Memory B cell (primary cell): ENCODE measurements at regions not wholly inside any gene's neighbourhood (a gene's known extent, or its start where the extent isn't known, plus 50 kb on each side); places are given as distances from the start of the nearest gene placed in this dataset.

ENCODE experiments used
- ATAC-seq: fragments of 150-1000 bp; cut with Tn5 transposase; 2 replicates; pipeline ENCODE4 v1.10.0; 2021; ENCODE audit warnings: low read depth, mild to moderate bottlenecking, moderate library complexity
- DNase-seq, 2 donors: peaks; one replicate each; pipeline ENCODE4 v3.0.0; 2022; ENCODE audit warnings: low spot score in 2 of 2
- H3K27ac Mint-ChIP-seq: one replicate; pipeline ENCODE4 v1.8.0; 2022; ENCODE audit warnings: mild to moderate bottlenecking, moderate library complexity, mixed read lengths
- H3K27me3 Mint-ChIP-seq: one replicate; pipeline ENCODE4 v1.8.0; 2022; ENCODE audit warnings: mixed read lengths
- H3K36me3 Mint-ChIP-seq: one replicate; pipeline ENCODE4 v1.8.0; 2022; ENCODE audit warnings: mild to moderate bottlenecking, mixed read lengths
- H3K4me1 Mint-ChIP-seq: one replicate; pipeline ENCODE4 v1.8.0; 2022; ENCODE audit warnings: mixed read lengths
- H3K4me3 Mint-ChIP-seq: one replicate; pipeline ENCODE4 v1.8.0; 2022; ENCODE audit warnings: mild to moderate bottlenecking, moderate library complexity, mixed read lengths
- H3K9me3 Mint-ChIP-seq: one replicate; pipeline ENCODE4 v1.8.0; 2022; ENCODE audit warnings: mixed read lengths

DNA sequence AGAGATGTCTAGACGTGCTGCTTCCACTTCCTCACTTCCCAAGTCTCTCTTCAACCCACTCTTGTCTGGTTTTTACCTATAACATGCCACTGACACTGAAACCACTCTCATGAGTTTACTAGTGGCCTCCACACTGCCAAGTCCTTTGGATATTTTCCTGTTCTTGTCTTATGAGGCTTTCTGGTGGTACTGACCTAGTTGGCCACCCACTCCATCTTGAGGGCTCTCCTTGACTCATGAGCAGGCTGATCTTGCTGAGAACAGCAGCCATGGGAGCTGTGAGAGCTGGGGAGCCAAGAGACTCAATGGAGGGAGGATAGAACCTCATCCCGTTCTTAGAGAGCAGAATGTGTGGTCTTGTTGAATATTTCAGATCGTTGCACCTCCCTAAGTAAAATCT, 283.4 kb upstream of the PRDM1 start:
- Mint-ChIP-seq H3K4me1 (peaks cover 3% of the 10 kb centered on the region), H3K27me3 (peaks cover 5% of the 10 kb centered on the region), H3K27ac (no peak overlapping the region), H3K4me3 (no peak overlapping the region), H3K9me3 (no peaks in the 10 kb centered on the region), H3K36me3 (no peaks in the 10 kb centered on the region)
- no peak for DNase-seq
- no peak for ATAC-seq

DNA sequence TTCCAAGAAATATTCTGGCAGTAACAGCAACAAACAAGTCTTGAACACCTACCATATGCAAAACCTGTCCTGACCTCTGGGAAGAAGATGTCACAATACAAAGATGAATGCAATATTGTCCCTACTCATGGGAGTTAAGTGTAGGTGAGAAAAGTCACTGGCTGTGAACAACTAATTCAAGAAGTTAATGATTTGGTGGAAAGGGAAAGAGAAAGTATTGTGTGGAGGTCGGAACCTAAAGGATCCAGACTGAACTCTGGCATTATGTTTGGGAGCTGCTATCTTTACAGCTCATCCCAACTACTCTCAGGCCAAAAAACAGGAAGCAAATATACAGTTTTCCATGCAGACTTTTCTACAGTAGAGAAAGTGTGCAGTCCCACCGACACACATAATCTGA, 285.3 kb upstream of the PRDM1 start:
- Mint-ChIP-seq H3K4me3 (no peak overlapping the region), H3K4me1 (peaks cover 3% of the 10 kb centered on the region), H3K9me3 (no peaks in the 10 kb centered on the region), H3K27me3 (peaks cover 1% of the 10 kb centered on the region), H3K27ac (no peak overlapping the region), H3K36me3 (no peaks in the 10 kb centered on the region)
- no peak for ATAC-seq
- DNase-seq: no peak

DNA sequence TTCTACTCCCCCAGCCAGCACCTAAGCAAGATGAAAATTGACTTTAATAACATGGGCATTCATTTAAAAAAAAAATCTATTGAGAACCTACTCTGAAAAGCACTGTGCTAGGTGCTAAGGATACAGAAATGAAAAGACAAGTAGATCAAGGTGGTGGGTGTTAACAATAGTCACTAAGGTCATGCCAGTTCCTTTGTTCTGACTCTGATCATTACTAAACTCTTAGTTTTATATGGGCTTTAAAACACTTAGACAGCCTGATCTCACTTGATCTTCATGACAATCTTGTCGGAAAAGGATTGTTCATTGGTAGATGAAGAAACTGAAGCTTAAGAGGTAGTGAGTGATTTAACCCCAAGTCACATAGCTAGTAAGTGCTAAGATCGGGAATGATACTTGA, 285.7 kb upstream of the PRDM1 start:
- Mint-ChIP-seq H3K27ac (no peak overlapping the region), H3K27me3 (peaks cover 1% of the 10 kb centered on the region), H3K9me3 (no peaks in the 10 kb centered on the region), H3K4me3 (no peak overlapping the region), H3K36me3 (no peaks in the 10 kb centered on the region), H3K4me1 (peaks cover 3% of the 10 kb centered on the region)
- no peak for DNase-seq
- ATAC-seq: no peak

DNA sequence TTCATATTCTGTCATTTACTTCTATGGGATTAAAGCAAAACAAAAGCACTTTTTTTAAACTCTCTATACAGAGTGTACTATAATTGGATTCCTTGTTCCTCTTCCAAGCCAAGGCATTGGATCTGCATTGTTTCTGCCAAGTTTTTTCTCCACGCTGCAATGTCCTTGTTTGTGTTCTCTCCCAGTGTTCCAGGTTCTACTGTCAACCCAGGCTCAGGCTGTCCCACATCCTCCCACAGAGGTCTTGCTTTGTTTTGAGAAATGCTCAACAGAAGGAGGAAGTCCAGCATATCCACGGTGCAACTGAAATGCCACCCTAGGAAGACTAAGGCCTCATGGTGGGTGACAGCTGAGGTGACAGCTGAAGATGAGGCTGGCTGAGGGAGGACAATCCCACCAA, 287.1 kb upstream of the PRDM1 start:
- no peak for ATAC-seq
- Mint-ChIP-seq H3K9me3 (no peaks in the 10 kb centered on the region), H3K27ac (no peak overlapping the region), H3K4me3 (no peak overlapping the region), H3K36me3 (no peaks in the 10 kb centered on the region), H3K4me1 (peaks cover 3% of the 10 kb centered on the region), H3K27me3 (peaks cover 1% of the 10 kb centered on the region)
- no peak for DNase-seq

DNA sequence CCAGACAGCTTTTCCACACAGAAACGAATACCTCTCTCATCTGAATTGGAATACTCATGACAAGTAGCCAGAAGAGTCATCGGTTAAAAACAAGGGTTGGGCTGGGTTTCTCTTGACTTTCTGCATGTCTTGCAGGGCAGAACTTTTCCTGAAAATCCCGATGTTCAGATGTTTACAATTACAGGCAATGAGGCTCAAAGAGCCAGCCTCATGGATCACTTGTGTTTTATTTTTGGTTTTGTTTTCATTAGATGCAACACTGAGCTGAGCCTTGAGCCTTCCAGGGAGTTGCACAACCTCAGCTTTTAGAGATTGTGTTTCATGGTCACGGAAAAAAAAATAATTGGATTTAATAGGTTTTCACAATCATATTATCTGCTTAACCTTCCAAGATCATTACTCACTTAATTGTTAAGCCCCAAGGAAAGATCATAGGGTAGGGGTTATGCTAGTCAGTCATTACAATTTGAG, 288.1 kb upstream of the PRDM1 start:
- Mint-ChIP-seq H3K27ac (no peak overlapping the region), H3K4me1 (peaks cover 6% of the 10 kb centered on the region)

DNA sequence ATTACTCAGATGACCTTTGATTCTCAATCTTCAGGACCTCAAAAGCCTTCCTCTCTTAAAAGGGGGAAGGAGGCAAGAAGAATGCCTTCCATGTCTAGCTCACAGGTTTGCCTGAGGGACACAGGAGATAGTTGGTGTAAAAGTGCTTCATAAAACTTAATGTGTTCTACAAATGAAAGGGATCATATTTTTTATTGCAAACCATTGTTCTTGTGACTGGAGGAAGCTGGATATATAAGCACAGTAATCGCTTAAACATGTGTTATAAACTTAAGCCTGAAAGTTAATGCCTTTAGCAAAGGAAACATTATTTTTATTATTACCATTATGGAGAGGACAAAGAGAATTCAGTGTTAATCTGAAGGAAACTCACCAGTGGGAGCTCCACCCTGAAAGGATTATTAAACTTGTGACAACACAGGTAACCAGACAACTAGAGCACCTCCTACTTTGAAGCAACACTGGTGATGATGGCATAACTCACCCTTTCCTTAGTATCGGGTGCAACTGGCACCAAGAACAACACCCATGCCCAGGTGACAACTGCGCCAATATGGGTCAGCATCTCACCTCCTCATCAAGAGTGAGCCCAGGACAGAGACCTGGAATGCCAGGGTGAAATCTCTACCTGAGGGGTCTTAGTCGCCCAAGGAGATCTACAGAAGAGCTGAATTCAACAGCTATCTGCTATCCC, 288.7 kb upstream of the PRDM1 start:
- DNase-seq (no peak), ATAC-seq (no peak)
- H3K36me3 Mint-ChIP-seq: no peaks in the 10 kb centered on the region
- peaks cover 9% of the 10 kb centered on the region for H3K4me1 Mint-ChIP-seq
- H3K27me3 Mint-ChIP-seq: peaks cover 1% of the 10 kb centered on the region
- H3K27ac Mint-ChIP-seq: no peak overlapping the region
- no peak overlapping the region for H3K4me3 Mint-ChIP-seq
- H3K9me3 Mint-ChIP-seq: no peaks in the 10 kb centered on the region

More for the DNA sequence above, 288.1 kb upstream of the PRDM1 start:
- ATAC-seq (no peak), DNase-seq (no peak)
- Mint-ChIP-seq H3K36me3 (no peaks in the 10 kb centered on the region), H3K9me3 (no peaks in the 10 kb centered on the region), H3K4me3 (no peak overlapping the region), H3K27me3 (peaks cover 1% of the 10 kb centered on the region)

DNA sequence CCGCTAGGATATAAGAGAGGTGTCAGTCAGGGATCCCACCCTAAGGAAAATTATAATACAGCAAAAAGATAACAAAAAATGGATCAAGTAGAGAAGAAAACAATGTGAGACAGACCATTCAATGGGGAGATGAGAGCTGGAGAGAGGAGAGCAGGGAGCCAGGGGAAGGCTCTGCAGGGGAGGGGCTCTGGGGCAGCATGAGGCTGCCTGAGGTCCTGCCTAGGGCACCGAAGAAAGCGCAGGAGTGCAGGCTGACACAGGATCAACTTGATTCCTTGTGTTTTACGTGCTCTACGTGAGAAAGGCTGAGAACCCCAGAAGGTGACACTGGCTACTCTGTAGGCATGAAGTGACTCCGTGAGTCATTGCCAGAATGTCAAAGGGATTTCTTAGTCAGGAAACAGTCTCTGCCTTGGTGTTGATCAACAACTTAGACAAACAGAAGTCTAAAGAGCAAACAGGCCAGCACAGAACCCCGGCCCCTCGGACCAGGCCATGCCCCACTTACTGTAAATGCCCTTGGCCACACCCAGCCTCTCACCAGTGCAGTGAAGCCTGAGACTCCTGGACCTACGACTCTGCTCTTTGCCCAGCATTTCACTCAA, 290.1 kb upstream of the PRDM1 start:
- ATAC-seq (no peak), DNase-seq (no peak)
- Mint-ChIP-seq H3K27ac (no peak overlapping the region), H3K36me3 (no peaks in the 10 kb centered on the region), H3K27me3 (peaks cover 1% of the 10 kb centered on the region), H3K4me3 (no peak overlapping the region), H3K4me1 (peaks cover 16% of the 10 kb centered on the region), H3K9me3 (no peaks in the 10 kb centered on the region)

DNA sequence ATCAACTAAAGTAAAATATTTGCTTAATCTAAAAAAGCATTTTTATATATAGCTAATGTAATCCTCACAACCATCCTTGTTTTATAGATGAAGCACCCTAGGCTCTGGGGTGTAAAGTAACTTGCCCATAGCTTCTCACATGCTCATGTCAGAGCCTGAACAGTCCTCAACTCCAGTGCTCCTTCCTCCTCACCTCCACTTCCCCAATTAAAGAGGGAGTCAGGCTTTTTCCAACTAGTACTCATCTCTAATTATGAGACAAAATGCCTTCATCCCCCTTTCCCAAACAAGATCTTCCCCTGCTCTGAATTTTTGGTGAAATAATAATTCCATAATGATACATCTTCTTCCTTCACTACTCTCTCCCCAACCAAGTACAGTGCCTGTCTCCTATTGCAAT, 290.8 kb upstream of the PRDM1 start:
- no peaks in the 10 kb centered on the region for H3K9me3 Mint-ChIP-seq
- no peaks in the 10 kb centered on the region for H3K27me3 Mint-ChIP-seq
- no peak for DNase-seq
- no peaks in the 10 kb centered on the region for H3K36me3 Mint-ChIP-seq
- H3K4me1 Mint-ChIP-seq: peaks cover 16% of the 10 kb centered on the region
- no peak overlapping the region for H3K27ac Mint-ChIP-seq
- no peak for ATAC-seq
- H3K4me3 Mint-ChIP-seq: no peak overlapping the region

DNA sequence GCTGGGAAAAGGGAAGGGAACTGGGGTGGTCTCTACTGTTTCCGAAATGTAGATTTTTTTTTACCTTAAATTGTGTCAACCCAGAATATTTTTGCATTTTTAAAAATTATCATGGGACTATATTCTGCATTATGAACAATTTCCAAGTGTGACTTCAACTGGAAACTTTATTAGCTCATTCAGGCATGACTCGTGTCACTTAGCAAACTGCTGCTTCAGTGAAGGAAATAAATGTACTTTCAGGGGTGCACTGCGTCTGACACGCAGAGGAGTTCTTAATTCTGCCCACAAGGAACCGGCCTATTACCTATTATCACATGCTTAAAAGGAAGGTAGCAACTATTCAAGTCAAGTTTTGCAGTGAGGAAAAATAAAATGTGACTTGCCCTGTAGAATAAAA, 291.3 kb upstream of the PRDM1 start:
- H3K36me3 Mint-ChIP-seq: no peaks in the 10 kb centered on the region
- H3K27ac Mint-ChIP-seq: no peak overlapping the region
- no peaks in the 10 kb centered on the region for H3K9me3 Mint-ChIP-seq
- peaks cover 16% of the 10 kb centered on the region for H3K4me1 Mint-ChIP-seq
- H3K4me3 Mint-ChIP-seq: no peak overlapping the region
- no peak for DNase-seq
- no peak for ATAC-seq
- no peaks in the 10 kb centered on the region for H3K27me3 Mint-ChIP-seq

DNA sequence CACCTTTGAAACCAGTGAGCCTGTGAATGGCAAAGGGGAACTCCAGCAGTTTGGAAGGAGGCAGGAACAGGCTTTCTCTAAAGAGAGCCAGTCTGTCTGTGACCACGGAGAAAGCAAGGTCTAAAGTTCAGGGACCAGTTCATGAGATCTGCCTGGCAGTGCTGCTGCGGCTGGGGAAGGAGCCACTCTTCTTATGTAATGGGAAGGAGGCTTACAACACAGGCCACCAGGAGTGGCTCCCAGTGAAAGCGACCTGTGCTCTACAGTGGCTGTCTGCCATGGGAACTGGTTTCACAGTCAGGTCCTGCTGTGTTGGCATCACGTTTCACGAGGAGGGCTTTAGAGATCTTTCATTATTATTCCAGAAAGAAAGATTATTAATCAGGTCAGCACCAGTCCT, 291.9 kb upstream of the PRDM1 start:
- Mint-ChIP-seq H3K36me3 (no peaks in the 10 kb centered on the region), H3K27ac (no peak overlapping the region), H3K4me3 (no peak overlapping the region), H3K4me1 (peaks cover 15% of the 10 kb centered on the region), H3K27me3 (no peaks in the 10 kb centered on the region), H3K9me3 (no peaks in the 10 kb centered on the region)
- DNase-seq (no peak), ATAC-seq (no peak)

DNA sequence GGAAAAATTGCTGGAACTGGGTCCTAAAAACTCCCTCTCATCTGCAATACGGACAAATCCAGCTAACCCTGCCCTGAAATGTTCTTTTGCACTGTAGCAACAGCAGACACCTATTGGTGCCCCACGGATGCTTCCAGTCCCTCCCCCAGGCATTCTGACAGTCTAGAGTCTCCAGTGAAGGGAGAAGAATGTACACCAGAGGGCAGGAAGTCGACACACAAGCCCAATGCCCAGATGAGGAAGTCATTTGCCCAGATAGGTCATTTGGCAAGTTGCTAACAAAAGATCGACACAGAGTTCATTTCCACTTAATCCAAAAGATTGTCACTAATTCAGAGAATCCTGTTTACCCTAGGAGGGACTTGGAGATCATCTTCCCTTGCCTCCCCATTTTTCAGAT, 293.0 kb upstream of the PRDM1 start:
- ATAC-seq (peak; percentile 88), DNase-seq (peak in 1 of 2 donors; percentile 19)
- no peak overlapping the region for H3K4me3 Mint-ChIP-seq
- H3K27me3 Mint-ChIP-seq: peaks cover under 1% of the 10 kb centered on the region
- H3K36me3 Mint-ChIP-seq: no peaks in the 10 kb centered on the region
- no peak overlapping the region for H3K27ac Mint-ChIP-seq
- peaks cover 13% of the 10 kb centered on the region for H3K4me1 Mint-ChIP-seq
- no peaks in the 10 kb centered on the region for H3K9me3 Mint-ChIP-seq

DNA sequence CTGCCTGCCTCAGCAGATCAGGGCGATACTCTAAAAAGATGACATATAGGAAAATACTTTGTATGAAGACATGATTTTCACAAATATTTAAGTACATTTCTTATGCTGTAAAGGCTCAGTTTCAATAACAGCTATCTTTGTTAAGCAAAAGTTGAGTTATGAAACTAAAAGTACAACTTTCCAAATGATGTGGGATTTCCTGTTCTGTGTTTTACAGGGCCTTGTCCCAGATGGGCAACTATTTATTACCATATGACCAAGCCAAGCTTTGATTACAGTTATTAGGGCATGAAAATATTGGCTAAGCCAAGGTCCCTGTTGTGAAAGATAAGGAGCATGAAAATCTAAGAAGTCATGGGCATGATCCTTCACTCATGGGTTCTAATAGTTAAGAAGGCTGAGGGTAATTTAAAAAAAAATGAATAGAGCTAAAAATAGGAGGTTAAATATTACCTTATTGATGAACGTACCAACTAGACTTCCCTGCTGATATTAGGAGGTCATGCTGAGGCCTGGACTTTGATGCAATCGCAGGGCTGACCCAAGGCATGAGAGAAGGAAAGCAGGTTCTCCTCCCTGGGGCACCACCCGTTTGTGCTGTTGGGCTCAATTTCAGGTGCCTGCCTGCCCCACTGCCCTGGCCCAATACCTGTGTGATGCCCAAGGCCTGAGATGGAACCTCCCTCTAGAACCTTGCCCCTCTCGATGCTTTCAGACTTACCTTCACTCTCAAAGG, 294.4 kb upstream of the PRDM1 start:
- ATAC-seq: peak; percentile 19
- Mint-ChIP-seq H3K9me3 (no peaks in the 10 kb centered on the region), H3K36me3 (no peaks in the 10 kb centered on the region), H3K27ac (no peak overlapping the region), H3K4me1 (peaks cover 13% of the 10 kb centered on the region), H3K27me3 (peaks cover 2% of the 10 kb centered on the region), H3K4me3 (no peak overlapping the region)
- DNase-seq: no peak

DNA sequence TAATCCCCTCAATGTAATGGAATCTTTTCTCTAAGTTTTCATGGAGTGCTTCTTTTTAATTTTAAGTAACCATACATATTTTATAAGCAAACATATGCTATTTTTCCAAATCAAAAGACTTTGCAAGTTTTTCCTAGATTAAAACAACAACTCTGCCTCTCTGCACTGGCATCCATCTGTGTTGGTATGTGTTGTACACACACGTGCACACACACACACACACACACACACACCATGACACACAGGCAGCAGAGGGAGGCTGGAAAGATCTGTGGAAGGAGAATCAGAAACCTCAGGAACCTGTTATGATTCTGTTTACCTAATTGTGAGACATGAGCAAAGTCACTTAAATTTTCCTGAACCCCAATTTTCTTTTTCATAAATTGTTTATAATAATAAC, 295.0 kb upstream of the PRDM1 start:
- Mint-ChIP-seq H3K4me1 (peaks cover 13% of the 10 kb centered on the region), H3K27ac (no peak overlapping the region), H3K27me3 (peaks cover 2% of the 10 kb centered on the region), H3K9me3 (no peaks in the 10 kb centered on the region), H3K36me3 (no peaks in the 10 kb centered on the region), H3K4me3 (no peak overlapping the region)
- ATAC-seq: no peak
- DNase-seq: no peak

DNA sequence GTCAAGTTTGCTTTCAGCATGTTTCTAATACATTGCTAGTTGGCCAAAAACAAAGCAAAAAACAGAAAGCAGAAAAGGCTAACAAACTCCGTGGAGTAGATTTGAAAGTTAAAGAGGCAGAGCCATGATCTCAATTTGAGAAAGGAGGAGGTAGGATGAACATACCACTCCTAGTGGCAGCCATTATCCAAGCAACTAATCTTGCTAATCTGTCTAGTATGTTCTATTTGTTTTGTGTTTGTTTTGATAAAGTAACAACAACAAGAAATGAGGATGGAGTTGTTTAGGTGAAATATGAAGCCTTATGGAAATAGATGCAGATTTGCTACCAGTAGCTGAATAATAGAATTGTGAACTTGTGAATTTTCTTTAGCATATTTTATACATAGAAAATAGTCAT, 295.5 kb upstream of the PRDM1 start:
- Mint-ChIP-seq H3K4me1 (peaks cover 15% of the 10 kb centered on the region), H3K27ac (no peak overlapping the region), H3K27me3 (peaks cover 2% of the 10 kb centered on the region), H3K36me3 (no peaks in the 10 kb centered on the region), H3K9me3 (no peaks in the 10 kb centered on the region), H3K4me3 (no peak overlapping the region)
- DNase-seq: no peak
- no peak for ATAC-seq
